Neural progenitor cell (in vitro differentiated cells): ENCODE measurements at regions not wholly inside any gene's neighbourhood (a gene's known extent, or its start where the extent isn't known, plus 50 kb on each side); places are given as distances from the start of the nearest gene placed in this dataset.

Source experiments
- CTCF ChIP-seq: fragments of 200-600 bp; sonication (generic); IDR thresholded peaks from 2 replicates; pipeline ENCODE4 v1.5.1; 2017; ENCODE audit warnings: antibody characterized with exemption, mild to moderate bottlenecking
- EZH2 ChIP-seq: fragments of 200-600 bp; sonication (generic); IDR thresholded peaks from 2 replicates; pipeline ENCODE4 v1.6.1; 2017; ENCODE audit warnings: antibody characterized with exemption, mild to moderate bottlenecking, moderate library complexity

DNA sequence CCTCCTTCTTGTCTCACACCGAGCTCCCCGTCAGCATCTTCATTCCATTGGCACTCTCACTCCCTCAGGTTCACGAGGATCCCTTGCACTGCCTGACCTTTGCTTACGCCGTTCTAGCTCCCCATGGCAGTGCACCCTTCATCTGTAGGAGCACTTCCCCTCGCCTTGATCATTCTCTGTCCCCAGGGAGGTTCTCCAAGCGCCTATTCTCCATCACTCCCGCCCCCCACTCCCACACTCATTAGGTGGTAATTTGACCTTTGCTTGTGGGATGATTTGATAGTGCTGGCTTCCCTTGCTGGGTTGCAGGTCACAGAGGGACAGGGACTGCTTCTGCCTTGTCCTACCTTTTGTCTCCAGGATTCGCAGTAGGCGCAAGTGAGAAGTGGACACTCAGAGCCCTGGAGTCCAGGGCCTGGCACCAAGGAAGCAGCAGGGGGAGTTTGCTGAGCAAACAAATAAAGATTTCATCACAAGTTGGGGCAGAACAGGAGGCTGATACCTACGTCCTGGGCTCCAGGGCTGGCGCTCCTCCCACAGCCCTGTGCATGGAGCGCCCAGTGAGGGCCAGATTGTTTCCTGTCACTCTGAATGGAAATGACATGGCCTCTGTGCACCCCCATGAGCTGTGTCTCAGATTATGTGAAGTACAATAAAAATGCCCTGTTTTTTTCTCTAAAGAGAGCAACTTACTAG lies 82.0 kb upstream of the RUNX3 start:
- TF ChIP-seq EZH2 (no peak), CTCF (no peak)
